GM21367 (cell line): ENCODE measurements at regions not wholly inside any gene's neighbourhood (a gene's known extent, or its start where the extent isn't known, plus 50 kb on each side); places are given as distances from the start of the nearest gene placed in this dataset.
A peak's percentile ranks its signal among the peaks of the same experiment; 100 is the strongest.

Experiments used
- ATAC-seq: cut with Tn5 transposase; IDR thresholded peaks from one replicate; pipeline ENCODE4 v1.9.1; 2021; ENCODE audit not compliant: unreplicated experiment

- ATAC-seq, result no peak
These were observed 290.1 kb downstream of the FOXO1 start for GRCh38 chr13:40376296-40376849.

- no peak for ATAC-seq
These were observed 289.4 kb downstream of the FOXO1 start for GRCh38 chr13:40376867-40377535.

DNA sequence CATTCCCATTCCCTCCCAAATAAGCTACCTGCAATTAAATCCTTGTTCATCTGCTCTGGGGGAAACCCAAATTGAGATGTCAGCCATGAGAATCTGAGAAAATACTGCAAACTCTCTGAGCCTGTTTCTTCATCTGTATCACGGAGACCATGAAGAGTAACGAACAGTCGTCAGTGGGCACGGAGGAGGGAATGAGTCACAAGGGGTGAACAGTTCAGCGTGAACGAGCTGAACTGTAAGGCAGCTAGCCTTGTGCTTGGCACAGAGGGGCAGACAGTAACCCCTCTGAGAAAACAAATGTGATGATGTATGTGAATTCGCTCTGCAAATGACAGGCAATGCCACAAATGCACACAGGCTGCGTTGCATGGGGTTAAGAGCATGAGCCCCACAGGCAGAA, 288.7 kb downstream of the FOXO1 start:
- no peak for ATAC-seq

GRCh38 chr13:40379196-40379595, 287.2 kb downstream of the FOXO1 start:
- no peak for ATAC-seq

GRCh38 chr13:40379794-40380578, 286.5 kb downstream of the FOXO1 start:
- no peak for ATAC-seq

GRCh38 chr13:40381935-40382764, 284.3 kb downstream of the FOXO1 start:
- ATAC-seq, result no peak

DNA sequence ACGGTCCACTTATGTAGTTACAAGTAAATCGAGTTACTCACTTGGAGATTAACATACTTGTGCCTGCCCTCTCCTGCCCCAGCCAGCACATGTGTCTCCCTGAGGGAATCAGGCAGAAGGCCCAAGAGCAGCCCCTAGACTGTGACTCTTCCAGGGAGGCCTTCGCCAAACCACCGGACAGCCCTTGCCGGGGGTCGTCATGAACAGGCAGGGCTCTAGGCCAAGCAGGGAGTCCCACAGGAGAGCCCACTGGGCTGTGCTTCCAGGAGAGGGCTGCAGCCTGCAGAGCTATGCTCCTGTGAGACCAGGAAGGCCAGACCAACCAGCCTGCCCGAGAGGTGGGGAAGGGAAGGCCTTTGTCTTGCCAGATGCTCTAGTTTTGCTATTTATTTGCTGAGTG, 283.3 kb downstream of the FOXO1 start:
- no peak for ATAC-seq

DNA sequence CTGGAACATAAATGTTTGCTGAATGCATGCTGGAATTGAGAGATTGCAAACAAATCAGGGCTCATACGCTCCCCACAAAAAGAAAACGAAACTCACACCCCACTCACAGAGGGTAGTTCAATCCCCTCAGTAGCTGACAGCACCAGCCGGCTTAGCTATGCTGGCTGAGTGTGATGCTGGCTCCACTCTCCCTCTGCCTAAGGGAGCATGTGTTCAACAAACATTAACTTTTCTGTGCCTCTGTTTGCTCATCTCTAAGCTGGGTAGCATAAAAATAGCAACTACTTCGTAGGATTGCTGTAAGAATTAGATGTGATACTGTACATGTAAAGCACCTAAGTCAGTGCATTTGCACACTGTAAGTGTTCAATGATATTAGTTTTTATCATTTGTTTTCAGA, 282.6 kb downstream of the FOXO1 start:
- ATAC-seq, result no peak

GRCh38 chr13:40384976-40385857, 281.2 kb downstream of the FOXO1 start:
- no peak for ATAC-seq

DNA sequence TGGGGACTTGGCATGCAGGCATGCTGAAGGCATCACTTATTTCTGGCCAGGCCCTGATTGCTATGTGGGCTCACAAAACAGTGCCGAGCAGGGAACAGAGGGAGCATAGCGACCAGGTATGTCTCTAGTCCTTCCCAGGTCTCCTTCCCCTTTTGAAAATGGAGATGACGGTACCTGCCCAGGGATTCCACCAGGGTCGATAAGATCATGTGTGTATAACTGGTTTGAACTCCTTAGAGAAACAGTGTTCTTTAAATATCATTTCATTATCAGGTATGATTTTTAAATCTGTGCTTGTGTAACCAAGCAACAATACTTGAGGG, 280.6 kb downstream of the FOXO1 start:
- ATAC-seq, result no peak

- no peak for ATAC-seq
These were observed 279.9 kb downstream of the FOXO1 start for GRCh38 chr13:40386586-40386985.

DNA sequence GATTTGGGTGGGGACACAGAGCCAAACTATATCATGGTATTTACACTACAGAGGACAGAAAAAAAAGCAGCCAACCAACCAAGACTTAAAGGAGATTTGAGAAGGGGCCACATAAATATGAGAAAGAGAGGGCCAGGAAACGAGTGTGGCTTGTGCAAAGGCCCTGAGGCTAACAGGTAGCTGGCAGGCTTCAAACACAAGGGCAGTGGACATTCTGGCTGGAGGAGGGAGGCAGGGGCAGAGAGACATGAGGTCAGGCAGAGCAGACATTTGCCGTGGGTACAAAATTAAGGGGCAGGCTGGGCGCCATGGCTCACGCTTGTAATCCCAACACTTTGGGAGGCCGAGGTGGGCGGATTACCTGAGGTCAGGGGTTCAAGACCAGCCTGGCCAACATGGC, 278.7 kb downstream of the FOXO1 start:
- ATAC-seq, result no peak

DNA sequence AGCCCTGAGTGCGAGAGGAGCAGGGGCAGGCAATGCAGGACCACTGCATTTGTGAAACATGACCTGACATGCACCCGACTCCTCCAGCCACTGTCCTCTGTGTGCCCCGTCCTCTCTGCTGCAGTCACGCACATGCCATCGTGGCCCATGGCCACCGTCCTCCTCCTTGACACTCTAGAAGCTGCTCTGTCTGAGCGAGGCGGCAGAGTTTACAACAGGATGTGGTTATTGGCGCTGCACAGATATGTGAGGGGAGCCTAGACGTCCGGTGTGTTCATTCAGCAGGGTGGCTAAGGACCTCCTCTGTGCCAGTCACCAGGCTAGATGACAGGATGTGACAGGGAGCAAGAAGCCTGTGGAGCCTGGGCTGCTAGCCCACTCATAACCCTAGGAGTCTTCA, 277.8 kb downstream of the FOXO1 start:
- ATAC-seq, result peak; percentile 99

DNA sequence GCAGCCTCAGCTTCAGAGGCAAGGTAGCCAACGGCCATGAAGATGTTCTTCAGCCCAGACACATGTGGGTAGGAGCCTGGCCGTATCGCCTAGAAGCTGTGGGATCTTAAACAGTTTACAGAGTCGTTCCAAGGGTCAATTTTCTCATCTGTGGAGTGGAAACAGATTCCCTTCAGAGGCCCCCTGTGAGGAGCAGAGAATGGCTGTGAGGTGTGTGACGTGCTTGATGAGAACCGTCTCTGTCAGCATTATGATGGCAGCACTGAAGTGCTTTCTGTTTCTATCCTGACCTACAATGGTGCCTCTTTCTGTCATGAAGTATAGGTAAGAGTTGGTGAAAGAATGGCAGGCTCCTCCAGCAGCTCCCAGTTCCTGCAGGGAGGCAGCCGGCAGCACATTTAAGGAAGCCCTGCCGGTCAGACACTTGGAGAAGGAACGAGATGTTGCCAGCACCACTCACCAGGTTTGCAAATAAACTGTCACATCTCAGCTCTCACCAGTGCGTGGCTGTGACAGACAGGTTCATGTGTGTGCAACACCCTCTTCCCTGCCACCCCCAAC, 277.3 kb downstream of the FOXO1 start:
- ATAC-seq, result peak; percentile 31

GRCh38 chr13:40390401-40390916, 276.0 kb downstream of the FOXO1 start:
- no peak for ATAC-seq

DNA sequence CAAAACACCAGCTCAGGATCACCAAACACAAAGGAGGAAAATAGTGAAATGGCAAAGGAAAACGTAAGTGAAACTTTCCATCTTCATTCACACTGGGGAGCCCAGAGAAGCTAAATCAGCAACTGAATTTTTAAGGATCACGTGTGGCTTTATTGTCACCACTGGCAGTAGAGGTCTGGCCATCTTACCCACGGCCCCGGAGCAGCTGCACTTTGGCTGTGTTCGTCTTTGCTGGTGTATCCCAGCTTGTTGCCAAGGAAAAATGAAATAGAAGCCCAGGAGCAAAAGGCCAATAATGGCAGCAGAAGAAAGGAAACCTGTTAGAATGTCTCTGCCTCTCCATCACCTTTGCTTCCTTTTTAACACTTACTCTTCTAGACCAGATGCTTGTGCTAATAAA, 274.7 kb downstream of the FOXO1 start:
- ATAC-seq, result no peak

DNA sequence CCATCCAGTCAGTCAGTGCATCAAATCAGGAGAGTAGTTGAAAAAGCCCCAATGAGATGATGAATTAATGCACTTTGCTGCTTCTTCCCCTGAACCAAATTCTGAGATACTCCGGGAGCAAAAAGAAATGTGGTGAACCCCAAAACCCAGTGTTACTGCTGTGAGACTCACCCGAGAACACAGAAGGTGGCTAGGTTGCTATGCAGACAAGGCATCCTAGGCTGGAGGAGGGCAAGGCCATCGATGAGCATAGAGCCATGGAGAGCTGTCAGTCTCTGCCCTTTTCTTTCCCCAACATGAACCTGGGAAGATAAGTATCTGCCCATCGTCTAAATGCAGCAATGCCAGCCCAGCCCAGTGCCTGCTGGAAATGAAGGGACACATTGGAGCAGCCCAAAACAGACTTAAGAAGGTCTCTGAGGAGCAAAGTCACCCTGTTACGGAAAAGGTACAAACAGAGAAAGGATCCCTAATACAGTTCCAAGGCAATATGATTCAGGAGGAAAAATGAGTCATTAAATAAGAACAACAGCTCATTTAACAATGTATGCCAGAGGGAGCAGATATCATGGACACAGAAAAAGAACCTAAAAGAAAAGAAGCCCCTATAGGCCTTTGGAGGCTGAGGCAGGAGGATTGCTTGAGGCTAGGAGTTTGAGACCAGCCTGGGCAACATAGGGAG, 272.0 kb downstream of the FOXO1 start:
- ATAC-seq, result no peak

DNA sequence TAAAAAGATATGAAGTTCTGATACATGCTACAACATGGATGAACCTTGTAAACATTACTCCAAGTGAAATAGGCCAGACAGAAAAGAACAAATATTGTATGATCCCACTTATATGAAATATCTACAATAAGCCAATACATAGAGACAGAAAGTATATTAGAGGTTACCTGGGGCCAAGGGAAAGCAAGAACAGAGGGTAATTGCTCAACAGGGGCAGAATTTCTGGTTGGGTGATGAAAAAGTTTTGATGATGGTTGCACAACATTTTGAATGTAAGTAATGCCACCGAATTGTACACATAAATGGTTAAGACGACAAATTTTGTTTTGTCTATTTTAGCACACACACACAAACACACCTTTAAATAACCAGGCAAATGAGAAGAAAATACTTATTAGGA, 268.4 kb downstream of the FOXO1 start:
- ATAC-seq, result no peak

- ATAC-seq, result no peak
These were observed 266.7 kb downstream of the FOXO1 start for GRCh38 chr13:40399756-40400155.
